CD4-positive, alpha-beta T cell treated with Interleukin-12 subunit alpha and Interleukin-12 subunit beta, for 1 hour (primary cell): ENCODE measurements at regions not wholly inside any gene's neighbourhood (a gene's known extent, or its start where the extent isn't known, plus 50 kb on each side); places are given as distances from the start of the nearest gene placed in this dataset.

Experiments used
- DNase-seq: peaks from one replicate; pipeline ENCODE4 v3.0.0-alpha.2; 2020

- no peak for DNase-seq
Observed at GRCh38 chr4:163582703-163583102, 88.2 kb downstream of the TMA16 start.

GRCh38 chr4:163587867-163588266 lies 93.4 kb downstream of the TMA16 start:
- no peak for DNase-seq

- DNase-seq: no peak
Observed at GRCh38 chr4:163588532-163588931, 94.0 kb downstream of the TMA16 start.

- DNase-seq: no peak
Observed at GRCh38 chr4:163590103-163590502, 95.6 kb downstream of the TMA16 start.

GRCh38 chr4:163590619-163591264 lies 96.3 kb downstream of the TMA16 start:
- DNase-seq: no peak

GRCh38 chr4:163591614-163592020 lies 97.1 kb downstream of the TMA16 start:
- DNase-seq: no peak

GRCh38 chr4:163592212-163592611 lies 97.7 kb downstream of the TMA16 start:
- no peak for DNase-seq

- no peak for DNase-seq
Observed at GRCh38 chr4:163595580-163595979, 101.1 kb downstream of the TMA16 start.

GRCh38 chr4:163598028-163598427 lies 103.5 kb downstream of the TMA16 start:
- no peak for DNase-seq

- DNase-seq: no peak
Observed at GRCh38 chr4:163598489-163598888, 104.0 kb downstream of the TMA16 start.

- no peak for DNase-seq
Observed at GRCh38 chr4:163600727-163601126, 106.2 kb downstream of the TMA16 start.

- no peak for DNase-seq
Observed at GRCh38 chr4:163603257-163603656, 108.8 kb downstream of the TMA16 start.

GRCh38 chr4:163606896-163607691 lies 112.6 kb downstream of the TMA16 start:
- no peak for DNase-seq

GRCh38 chr4:163609019-163609418 lies 114.5 kb downstream of the TMA16 start:
- no peak for DNase-seq

- DNase-seq: no peak
Observed at GRCh38 chr4:163610648-163611047, 116.2 kb downstream of the TMA16 start.

- no peak for DNase-seq
Observed at GRCh38 chr4:163611182-163611581, 116.7 kb downstream of the TMA16 start.

GRCh38 chr4:163611784-163612445 lies 117.4 kb downstream of the TMA16 start:
- DNase-seq: no peak

- no peak for DNase-seq
Observed at GRCh38 chr4:163612762-163613161, 118.3 kb downstream of the TMA16 start.

GRCh38 chr4:163613383-163613782 lies 118.9 kb downstream of the TMA16 start:
- no peak for DNase-seq

- DNase-seq: no peak
Observed at GRCh38 chr4:163614866-163615265, 120.4 kb downstream of the TMA16 start.

- no peak for DNase-seq
Observed at GRCh38 chr4:163618845-163619244, 124.4 kb downstream of the TMA16 start.

- DNase-seq: no peak
Observed at GRCh38 chr4:163620738-163621137, 126.2 kb downstream of the TMA16 start.

- no peak for DNase-seq
Observed at GRCh38 chr4:163621821-163622220, 127.3 kb downstream of the TMA16 start.
